Head of caudate nucleus (tissue), 42 donors: ENCODE measurements at regions not wholly inside any gene's neighbourhood (a gene's known extent, or its start where the extent isn't known, plus 50 kb on each side); places are given as distances from the start of the nearest gene placed in this dataset.

Source experiments
- DNase-seq, 42 donors: peaks; one replicate each; pipeline versions ENCODE4 v3.0.0 to v3.0.0-alpha.2; 2020 to 2021; ENCODE audit warnings: mixed read lengths in 7 of 42
- intact Hi-C: fragments of 100-400 bp; cut with DNase I; formaldehyde crosslinking; loops from one replicate; pipeline ENCODE4 v1.15.0; 2022

DNA sequence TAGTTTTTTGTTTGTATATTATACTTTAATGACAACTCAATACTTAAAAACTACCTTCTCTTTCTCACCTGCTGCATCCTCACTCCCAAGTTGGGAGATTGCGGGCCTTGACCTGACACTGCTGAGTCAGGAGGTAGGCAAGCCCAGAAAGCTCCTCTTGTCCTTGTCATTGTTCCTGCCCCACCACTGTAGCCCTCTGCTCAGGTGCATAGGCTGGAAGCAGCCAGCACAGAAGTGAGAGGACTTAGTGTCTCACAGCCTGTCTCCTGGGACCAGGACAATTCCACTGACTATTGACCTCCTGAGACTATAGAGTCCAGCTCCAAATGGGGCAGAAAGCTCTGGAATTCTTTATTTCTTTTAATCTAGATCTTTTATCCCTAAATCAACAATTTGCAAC is 123.5 kb upstream of the NDP start:
- intact Hi-C loops = no loop called here

DNA sequence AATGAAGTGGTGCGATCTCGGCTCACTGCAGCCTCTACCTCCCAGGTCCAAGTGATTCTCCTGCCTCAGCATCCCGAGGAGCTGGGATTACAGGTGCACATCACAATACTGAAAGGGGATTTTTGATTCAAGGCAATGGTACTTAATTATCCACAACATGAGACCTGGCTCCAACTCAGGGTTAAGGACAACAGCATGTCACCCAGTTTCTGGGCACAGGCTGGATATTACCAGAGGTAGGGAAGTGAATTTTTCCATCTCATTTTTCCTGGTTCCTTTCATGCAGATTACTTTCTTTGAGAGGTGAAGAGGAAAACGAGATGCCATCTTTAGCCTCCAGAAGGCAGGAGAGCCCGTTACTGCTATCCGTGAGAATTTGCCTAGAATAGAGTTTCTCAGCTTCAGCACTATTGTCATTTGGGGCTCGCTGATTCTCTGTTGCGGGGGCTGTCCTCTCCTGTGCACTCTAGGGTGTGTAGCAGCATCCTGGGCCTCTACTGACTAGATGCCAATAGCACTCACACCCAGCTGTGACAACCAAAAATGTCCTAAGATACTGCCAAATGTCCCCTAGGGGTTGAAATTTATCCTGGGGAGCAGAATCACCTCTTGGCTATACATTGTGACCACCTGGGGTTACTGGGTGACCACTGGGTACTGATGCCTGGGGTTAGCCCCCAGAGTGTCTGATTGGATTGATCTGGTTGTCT is 121.8 kb upstream of the NDP start:
- no peak for DNase-seq
- intact Hi-C loops = no loop called here

More for the DNA sequence above, 123.5 kb upstream of the NDP start:
- no peak for DNase-seq

- intact Hi-C loops = no loop called here
- no peak for DNase-seq
Observed at GRCh38 chrX:44093431-44093830, 120.2 kb upstream of the NDP start.

DNA sequence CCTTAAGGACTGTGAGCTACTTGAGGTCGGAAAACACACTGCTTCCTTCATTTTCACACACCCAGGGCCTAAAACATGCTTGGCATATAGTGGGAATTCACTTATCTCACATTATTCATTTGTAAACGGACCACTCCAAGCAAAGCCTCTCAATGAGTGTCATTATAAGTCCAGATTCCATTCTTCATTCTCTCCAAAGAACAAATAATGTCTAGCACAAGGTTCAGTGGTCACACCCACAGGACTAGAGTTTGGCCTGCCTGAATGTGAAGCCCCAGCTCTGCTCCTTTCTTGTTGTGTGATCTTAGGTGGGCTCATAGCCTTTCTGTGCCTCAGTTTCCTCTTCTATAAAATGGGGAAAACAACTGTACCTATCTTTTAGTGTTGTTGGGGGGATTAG is 119.6 kb upstream of the NDP start:
- intact Hi-C loops = no loop called here
- DNase-seq = no peak

- intact Hi-C loops = no loop called here
- DNase-seq = no peak
Observed at GRCh38 chrX:44088510-44089144, 115.4 kb upstream of the NDP start.

GRCh38 chrX:44085209-44085608 is 112.0 kb upstream of the NDP start:
- intact Hi-C loops = no loop called here
- no peak for DNase-seq

- no peak for DNase-seq
Observed at GRCh38 chrX:44082829-44083228, 109.6 kb upstream of the NDP start.

DNA sequence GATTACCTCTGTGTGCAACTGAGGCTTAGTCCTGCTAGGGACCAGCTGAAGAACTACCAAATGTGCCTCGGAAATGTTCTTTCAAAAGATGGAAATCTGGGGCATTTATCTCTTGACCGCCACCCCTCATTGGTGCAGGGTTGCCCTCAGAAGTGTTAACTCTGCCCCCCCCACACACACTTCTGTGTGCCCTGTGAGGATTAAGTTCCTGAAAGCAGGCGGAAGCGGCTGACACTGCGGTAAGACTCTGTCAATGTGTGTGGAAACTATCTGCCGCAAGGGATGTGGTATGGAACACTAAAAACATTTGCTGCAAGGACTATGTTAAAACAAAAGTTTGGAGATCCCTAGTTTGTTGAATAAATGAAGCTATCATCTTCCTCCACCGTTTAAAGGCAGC is 106.9 kb upstream of the NDP start:
- no peak for DNase-seq
- intact Hi-C loops = no loop called here

More at GRCh38 chrX:44082829-44083228, 109.6 kb upstream of the NDP start:
- intact Hi-C loops = no loop called here

- intact Hi-C loops = no loop called here
- no peak for DNase-seq
Observed at GRCh38 chrX:44072631-44073030, 99.4 kb upstream of the NDP start.

GRCh38 chrX:44071847-44072551 is 98.8 kb upstream of the NDP start:
- peak in 4 of 42 donors; percentile 2 to 41 (median 10) for DNase-seq
- intact Hi-C loops = no loop called here

GRCh38 chrX:44071070-44071645 is 98.0 kb upstream of the NDP start:
- no peak for DNase-seq
- intact Hi-C loops = no loop called here

DNA sequence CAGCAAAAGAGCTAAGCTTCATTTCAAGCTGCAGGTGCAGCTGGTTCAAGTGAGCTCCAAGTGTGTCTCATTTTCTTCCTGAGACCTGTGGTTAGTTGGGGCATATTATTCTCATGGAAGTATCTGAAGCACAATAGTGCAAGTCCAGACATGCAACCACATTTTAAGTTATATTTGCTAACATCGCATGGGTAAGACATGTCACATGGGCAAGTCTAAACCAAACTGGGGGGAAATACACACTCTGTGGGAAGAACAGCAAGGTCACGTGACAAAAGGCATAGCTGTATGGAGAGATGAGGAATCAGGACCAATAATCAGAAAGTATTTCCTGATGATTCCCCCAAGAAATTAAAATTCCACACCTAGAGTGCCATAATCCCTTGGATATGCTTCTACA is 94.9 kb upstream of the NDP start:
- no peak for DNase-seq
- intact Hi-C loops = no loop called here

DNA sequence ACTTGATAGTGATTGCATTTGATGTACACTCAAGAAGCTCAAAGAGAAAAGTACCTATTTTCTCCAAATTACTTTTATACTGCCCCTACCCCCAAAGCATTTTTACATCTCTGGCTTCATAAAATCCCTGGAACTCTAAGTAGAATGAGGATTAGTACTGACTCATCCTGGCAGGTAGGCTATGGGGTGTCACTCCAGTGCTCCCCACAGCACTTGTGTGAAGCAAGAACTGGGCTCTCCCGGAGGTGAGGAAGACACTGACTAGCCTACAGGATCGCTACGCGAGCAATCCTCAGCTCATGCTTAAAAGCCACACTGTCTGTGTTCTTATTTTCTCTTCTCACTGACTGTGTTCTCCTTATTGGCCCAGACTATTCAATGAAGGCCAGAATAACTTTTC is 90.4 kb upstream of the NDP start:
- no peak for DNase-seq
- intact Hi-C loops = no loop called here

GRCh38 chrX:44062840-44063239 is 89.7 kb upstream of the NDP start:
- no peak for DNase-seq
- intact Hi-C loops = no loop called here

GRCh38 chrX:44061968-44062614 is 88.9 kb upstream of the NDP start:
- intact Hi-C loops = no loop called here
- no peak for DNase-seq

DNA sequence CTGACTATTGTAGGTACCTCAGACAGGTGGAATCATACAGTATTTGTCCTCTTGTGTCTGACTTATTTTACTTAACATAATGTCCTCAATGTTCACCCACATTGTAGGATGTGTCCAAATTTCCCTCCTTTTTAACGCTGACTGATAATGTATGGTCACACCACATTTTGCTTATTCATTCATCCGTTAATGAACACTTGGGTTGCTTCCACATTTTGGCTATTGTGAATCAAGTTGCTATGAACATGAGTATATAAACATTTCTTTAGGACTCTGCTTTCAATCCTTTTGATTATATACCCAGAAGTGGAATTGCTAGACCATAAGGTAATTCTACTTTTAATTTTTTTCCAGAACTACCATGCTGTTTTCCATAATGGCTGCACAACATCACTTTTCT is 87.0 kb upstream of the NDP start:
- DNase-seq = no peak
- intact Hi-C loops = no loop called here

GRCh38 chrX:44058339-44058738 is 85.1 kb upstream of the NDP start:
- DNase-seq = no peak
- intact Hi-C loops = no loop called here

GRCh38 chrX:44055638-44056037 is 82.4 kb upstream of the NDP start:
- DNase-seq = no peak
- intact Hi-C loops = no loop called here

GRCh38 chrX:44054863-44055601 is 81.8 kb upstream of the NDP start:
- no peak for DNase-seq
- intact Hi-C loops = no loop called here
